Superior temporal gyrus (tissue), 1 donor: ENCODE measurements at regions not wholly inside any gene's neighbourhood (a gene's known extent, or its start where the extent isn't known, plus 50 kb on each side); places are given as distances from the start of the nearest gene placed in this dataset.
A peak's percentile ranks its signal among the peaks of the same experiment; 100 is the strongest.

Experiments
- DNase-seq: peaks from one replicate; pipeline ENCODE4 v3.0.0-alpha.2; 2016; ENCODE audit errors: extremely low spot score

DNA sequence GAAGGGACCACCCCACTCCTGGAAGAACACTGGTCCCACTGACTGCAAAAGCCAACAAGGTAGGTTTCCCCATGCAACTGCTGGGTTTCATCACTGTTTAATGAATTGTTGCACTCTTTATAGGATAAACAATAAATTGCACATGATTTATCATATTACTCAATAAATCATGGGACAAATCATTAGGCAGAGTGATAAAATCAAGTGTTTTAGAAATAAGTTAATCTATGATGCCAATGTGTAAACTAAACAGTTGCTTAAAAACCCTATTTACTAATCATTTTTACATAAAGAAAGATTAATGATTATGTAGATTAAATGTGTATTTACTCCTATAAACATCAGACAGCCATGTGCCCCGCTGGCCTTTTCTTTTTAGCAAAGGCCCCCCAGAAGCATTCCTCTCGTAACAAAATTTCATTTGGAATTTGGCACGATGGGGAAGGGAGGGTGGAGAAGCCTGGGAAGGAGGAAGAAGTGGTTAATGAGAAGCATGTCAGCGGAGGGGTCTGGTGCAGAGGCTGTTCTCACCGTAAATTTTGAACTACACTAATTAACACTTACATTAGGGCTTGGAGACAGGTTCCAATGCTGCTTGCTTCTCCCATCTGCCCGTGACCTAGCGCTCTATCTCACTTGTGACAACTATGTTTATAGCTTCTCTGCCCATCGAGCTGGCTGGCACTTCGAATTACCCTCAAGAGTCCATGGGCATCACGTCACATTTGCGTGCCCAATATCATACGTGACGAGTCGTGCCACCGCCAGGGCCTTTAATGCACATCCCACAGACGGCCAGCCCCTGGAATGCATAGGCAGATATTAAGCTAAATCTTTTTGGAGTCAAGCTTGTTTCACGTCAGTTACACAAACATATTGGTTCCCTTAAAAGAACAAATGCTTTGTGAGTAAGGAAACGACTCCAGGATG, 357.7 kb upstream of the TSHZ3 start:
- DNase-seq, result no peak

DNA sequence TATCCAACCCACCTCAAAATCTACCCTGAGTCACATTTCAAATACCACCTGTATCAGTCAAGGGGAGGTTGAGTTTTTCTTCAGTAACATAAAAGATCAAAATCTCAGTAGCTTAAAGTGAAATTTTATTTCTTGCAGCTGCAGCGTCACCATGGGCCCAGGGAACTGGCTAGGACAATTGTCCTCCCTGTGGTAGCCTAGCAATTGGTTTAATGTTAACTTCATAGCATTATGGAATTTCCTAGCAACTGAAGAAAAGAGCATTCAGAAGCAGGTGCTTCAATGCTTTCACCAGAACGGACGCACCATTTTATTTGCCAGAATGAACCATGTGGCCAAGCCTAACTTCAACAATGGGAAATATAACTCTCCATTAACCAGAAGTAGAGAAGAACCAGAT, 359.3 kb upstream of the TSHZ3 start:
- no peak for DNase-seq

DNA sequence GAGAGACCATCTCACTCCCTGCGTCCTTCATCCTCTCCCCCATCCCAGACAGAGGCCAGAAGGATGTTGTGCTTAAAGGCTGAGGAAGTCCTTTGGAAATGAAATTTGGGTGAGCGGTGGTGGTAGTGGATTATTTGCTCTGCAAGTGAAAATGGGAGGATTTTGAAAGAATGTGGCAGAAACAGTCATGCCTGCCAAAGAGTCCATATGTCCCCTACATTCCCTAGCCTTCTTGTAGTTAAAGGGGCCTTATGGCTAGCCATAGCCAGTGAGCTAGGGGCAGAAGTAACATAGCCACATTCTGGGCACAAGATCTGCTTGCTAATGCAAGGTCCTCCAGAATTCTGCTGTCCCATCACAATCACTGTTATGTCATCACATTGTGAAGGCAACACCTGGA, 360.2 kb upstream of the TSHZ3 start:
- DNase-seq, result no peak

DNA sequence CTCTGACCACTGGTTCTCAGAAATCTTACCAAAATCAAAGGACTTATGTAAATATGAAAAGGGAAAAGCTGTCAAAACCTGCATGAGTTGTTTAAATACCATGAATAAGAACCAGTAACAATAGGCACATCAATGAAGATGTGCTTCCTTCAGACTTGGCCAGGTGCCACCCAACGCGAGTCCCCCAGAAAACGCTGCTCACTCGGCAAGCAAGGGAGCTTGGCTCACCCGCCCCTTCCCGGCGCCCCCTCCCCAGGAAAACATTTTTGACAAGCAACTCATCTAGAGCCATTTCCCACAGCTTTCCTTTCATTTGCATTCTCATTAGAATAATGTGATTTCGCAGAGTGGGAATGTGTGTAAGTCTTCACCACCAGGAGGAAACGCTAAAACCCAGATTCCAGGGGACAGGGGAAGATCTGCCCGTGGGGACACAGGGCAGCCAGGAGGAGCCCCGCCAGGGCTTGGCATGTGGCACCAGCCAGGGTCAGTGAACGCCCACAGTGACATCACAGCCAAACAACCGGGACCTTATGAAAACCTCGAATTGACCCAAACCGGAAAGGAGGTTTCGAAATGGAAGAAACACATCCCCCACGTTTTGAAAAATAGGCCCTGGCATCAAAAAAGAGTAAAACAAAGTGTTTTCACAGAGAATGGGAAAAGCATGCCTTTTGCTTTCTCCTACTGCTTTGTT, 366.2 kb upstream of the TSHZ3 start:
- DNase-seq, result no peak

DNA sequence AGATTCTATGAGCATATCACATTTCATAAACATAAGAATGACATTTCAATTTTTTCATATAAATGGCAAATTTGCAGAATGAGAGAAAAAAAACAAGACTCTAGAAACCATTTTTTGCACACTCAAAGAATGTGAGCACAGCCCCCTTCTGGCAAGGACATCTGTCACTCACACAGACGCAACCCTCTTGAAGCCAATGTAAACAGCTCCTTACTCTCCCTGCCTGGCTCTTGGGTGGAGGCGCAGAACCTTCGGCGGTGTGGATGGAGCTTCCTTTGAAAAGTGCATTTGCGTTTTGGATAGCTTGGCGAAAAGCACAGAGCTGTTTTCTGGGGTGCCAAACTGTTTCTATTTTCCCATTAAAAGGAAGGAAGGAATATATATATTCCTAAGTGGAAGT, 367.6 kb upstream of the TSHZ3 start:
- DNase-seq, result no peak

DNA sequence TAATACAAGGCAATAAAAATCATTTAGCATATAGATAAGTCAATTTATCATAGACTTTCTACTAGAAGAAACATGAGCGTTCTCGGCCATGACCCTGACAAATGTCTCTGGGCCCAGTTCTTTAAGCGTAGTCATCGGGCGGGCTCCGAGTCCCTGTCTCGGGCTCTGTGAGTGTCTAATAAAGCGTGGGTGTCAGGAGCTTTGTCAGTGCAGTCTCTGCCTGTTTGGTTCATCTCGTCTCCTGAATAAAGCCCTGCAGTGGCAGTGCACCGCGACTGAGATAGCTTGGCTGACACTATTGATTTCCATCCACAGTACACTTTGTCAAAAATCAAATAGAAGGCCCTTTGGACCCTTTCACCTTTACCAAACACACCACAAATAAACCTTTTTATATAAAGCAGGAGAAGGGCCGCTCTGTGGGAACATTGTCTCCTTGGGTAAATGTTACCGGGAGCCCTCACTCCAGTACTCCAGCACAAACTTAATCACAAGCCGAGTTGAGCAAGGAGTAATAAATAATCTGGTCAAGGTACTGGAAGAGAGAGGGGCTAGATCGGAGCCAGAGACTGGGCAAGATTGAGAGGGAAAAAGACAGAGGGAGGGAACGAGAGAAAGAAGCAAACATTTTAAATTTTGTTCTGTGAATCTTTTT, 368.2 kb upstream of the TSHZ3 start:
- DNase-seq, result no peak

DNA sequence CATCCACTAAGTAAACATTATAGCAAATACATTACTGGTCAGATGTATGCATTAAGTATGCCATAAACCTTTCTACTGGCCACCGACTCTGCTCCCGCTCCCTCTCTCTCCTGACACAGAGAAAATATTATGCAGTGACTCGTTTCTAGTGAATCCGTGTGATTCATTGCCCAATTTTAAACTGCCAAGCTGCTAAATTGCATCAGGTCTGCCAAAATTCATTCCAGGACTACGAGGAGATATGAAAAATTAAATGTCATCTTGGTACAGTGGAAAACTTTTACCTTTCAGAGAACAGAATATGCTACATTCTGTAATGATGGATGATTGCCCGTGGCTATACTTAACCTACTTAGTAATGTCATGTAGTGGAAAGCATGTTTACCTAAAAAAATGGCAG, 368.8 kb upstream of the TSHZ3 start:
- DNase-seq, result peak; percentile 9

DNA sequence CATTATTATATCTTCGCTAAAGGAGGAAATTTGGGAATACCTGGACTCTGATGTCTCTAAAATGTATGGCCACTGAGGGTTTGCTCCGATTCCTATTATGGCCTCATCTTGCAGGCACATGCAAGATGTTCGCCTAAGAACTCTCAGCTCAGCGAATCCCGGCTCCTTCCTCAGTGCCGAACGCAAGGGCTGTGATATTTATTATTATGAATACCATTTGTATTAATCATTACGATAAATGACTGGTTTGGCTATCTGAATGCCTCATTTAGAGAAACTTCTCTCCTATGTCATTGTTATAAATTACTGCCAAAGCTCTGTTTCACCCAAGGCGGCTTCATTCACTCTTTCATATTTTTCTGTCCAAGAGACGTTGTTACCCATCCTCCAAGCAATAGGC, 369.7 kb upstream of the TSHZ3 start:
- no peak for DNase-seq

DNA sequence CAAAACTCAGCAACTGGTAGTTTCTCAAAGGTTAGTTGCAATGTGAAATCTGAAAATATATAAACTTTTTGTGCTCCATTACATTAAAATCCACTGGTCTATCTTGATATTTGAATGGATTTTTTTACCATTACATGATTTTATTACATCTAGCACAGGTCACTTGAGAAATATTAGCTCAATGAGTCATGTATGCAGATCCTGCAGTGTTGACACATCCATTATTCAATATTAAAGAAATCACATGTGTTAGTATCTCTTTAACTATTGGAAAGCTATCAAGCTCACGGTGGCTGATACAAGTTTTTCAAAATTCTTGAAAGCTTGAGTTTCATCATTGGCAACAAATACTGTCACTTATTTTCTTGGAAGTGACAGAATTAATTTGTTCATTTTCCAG, 373.9 kb upstream of the TSHZ3 start:
- DNase-seq, result no peak

DNA sequence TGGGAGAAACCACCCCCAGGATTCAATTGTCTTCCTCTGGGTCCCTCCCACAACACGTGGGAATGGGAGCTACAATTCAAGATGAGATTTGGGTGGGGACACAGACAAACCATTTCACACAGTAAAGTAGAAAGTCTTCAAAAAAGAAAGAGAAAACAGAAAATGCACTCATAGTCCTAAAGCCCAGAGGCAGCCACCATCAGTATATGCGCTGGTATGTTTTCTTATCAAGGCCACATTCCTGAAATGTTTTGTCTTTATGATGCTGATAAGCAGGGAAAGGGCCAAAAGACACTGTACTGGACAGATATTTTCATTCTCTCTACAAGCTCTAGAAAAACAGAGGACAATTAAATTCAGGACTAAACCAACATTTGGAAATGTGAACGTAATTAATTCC, 375.8 kb upstream of the TSHZ3 start:
- DNase-seq, result no peak

DNA sequence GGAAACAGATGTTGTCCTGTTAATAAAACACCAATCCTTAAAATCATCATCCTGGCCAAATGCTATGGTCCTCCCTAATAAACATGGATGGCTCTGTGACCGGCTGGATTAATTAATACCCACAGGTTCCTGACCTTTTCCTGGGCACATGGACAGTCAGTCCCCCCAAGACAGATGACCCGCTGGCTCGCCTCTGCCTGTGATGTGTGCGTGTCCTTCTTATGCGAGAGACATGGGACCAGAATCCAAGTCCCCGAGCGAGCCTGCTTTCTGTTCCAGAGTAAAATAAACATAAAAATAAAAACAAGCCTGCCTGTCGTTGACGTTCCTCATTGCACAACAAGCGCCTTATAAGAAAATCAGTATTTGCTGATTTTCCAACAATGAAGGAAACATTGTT, 378.3 kb upstream of the TSHZ3 start:
- DNase-seq, result no peak

DNA sequence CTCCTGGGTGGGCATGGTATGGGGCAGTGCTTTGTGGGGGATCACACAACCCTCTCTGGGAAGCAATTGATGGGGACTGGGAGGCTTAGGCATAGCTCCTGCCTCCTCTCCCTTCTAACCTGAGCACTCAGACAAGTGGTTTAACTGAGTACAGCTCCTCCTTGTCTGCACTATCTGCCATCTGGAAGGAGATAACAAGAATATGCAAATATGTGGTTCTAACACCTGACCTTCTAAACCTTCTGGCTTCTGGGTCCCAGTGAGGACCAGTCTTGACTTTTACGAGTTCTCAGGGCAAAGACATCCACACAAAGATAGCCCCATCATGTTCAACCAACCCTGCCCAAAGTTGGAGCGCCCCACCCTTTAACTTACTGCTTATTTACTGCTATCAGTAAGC, 381.0 kb upstream of the TSHZ3 start:
- no peak for DNase-seq

DNA sequence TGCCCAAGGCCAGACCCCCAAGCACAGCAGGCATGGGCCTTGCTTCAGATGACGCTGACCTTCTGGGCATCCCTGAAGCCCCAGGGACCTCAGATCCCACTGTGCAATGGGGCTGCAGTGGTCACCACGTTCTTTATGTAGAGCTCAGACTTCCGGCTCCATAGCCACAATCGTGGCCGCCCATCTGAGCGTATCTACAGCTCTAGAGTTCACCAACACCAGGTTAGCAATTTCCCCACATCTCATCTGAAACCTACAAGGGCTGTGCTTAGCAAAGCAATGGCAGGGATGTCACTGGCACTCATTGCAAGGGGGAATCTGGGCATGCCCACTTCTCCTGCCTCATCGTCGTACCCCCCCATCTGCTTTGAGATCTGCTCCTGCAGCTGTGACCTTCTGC, 384.4 kb upstream of the TSHZ3 start:
- DNase-seq, result no peak

DNA sequence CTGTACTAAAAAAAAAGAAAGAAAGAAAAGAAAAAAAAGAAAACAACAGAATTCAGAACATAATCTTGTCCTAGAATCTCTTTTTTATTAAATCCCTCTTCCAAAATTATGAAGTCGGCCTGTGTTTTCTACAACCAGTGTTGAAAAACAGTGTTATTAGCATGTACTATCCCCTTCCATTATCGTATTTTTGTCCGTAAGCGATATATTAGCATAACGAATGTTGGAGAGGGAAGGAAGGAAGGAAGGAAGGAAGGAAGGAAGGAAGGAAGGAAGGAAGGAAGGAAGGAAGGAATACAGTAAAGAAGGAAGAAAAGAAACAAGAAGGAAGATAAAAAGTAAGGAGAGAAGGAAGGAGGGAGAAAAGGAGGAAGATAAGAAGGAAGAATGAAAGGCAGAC, 393.0 kb upstream of the TSHZ3 start:
- no peak for DNase-seq

DNA sequence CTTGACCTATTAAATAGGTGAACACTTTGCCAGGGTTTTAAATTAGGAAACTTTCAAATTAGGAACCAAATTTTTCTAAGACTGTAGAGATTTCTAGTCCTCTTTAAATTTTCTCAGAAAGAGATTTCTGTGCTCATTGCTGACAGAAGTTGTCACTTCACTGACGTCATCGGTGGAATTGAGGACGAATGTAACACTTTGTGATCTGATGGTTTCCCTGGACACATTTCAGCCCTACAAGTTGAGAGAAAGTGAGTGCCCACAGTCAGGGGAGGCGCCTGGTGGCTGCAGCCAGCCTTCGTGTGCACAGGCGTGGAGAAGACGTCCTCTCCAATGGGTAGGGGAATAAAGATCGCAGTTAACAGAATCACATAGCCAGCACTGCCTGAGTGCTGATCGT, 396.5 kb upstream of the TSHZ3 start:
- DNase-seq, result no peak

DNA sequence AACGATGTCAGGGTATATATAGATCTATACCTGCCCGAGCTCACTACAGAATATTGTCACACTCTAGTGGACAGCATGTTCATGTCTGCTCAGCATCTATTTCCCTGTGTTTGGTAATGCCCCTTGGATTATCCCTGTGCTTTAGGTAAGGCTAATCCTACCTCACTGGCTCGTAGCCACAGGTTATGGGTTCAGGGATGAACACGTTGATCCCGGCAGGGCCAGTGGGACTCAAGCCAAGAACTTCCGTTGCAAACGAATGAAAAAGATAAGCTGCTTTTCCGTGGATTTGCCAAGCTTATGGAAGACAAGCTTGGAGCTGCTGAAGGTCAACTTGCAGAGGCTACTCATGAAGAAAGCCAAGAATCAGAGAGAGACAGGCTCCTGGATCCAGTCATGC, 400.0 kb upstream of the TSHZ3 start:
- DNase-seq, result no peak

DNA sequence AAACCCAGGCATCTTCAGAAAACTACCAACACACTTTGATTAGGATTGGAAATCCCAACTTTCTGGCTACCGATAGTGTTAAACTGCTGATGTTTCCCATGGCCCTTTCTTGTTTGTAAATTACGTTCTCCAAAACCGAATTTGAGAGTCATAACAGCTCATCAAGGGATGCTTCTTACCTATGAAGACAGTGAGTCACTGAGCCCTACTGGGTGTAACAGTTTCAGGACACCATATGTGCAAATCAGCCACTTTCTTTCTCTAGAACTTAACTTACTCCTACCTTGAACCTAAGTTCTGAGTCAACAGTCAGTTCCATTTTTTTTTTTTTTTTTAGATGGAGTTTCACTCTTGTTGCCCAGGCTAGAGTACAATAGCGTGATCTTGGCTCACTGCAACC, 410.1 kb upstream of the TSHZ3 start:
- DNase-seq, result no peak

DNA sequence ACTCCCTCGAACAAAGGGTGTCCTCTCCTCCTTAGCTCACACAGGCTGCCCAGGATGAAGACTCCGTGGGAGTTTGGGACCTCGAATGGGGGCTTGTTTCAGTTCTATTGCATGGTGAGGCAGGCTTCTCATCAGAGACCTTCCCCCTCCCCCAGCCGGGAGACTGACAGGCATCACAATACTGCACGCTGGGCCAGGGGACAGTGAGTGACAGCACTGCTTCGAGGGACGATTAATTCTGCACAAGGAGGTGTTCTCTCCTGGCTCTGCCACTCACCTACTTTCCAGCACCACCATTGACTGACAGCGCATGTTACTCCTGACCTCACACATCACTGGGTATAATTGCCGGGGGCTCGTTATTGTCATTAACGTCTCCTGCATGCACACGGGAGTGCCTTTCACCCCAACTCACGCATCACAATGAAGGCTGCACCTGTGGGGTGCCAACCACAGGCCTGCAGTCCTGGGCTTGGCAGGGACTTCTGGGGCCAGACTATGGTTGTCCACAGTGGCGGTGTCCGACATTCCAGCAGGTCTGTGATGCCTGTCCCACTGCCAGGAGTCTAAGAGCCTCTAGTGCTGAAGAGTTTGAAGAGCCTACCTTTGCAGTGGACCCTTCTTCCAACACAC, 412.2 kb upstream of the TSHZ3 start:
- no peak for DNase-seq

DNA sequence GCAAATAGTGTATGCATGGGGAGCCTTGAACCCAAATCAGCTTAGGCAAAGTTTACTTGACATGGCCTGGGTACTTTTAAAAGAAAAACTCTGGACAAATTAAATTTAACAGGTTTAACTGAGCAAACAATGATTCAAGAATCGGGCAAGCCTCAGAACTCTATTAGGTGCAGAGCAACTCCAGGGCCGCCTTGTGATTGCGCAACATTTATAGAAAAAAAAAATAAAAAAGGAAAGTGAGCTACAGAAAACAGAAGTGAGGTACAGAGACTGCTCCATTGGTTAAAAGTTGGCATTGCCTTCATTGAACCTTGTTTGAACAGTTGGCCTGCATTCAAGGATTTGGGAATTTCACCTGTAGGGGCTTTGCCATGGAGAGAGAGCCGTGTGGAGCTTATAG, 421.0 kb upstream of the TSHZ3 start:
- no peak for DNase-seq

DNA sequence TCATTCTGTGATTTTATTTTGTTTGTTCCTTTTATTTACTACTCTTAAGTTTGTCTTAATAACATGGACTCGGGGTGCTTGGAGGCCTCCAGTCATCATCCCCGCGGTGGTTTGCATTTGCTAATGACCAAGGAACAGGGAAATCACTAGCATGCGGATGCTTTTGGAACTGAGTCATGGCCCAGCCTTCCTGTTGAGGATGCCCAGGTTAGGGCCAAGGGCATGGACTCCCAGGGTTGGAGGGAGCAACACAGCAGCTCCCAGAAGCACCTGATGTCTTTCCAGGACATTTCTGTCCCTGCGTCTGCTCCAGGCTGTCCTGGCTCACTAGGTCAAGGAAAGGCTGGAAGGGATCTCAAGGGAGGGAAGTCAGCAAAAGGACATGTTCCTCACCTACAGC, 423.7 kb upstream of the TSHZ3 start:
- DNase-seq, result no peak

DNA sequence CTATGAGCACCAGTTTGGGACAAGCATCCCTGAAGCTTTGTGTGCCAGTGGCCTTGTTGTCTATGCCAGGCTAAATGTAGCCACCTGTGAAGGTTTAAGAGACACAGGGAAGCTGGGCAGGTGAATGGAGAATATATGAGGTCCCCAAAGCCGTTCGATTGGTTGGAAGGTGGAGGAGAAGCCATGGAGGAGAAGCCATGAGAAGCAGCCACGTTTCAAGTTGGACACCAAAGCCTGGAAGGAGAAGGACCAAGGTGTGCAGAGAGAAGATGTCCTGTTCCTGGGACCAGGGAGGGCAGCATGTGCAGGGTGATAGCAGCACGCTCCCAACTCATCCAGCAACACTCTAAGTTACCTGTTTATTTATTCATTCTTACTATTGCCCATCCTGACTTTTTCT, 432.3 kb upstream of the TSHZ3 start:
- DNase-seq, result no peak

DNA sequence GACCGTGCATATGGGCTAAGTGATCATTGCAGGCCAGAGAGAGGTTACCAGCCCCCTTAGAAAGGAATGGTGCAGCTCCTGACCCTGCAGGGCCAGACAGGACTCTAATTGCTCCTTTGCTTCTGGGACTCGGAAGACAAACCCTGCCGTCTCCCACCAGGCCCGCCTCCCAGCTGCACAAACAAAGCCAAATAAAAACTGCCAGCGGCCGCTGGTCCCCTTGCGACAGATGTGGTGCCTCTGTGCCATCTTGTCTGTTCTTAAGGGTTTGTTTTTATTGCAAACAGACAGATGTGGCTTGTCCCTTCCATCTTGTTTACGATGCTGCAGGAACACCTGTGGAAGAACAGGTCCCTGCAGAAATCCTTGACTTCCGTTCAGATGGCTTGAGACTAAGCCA, 434.4 kb upstream of the TSHZ3 start:
- DNase-seq, result no peak
